Large intestine (tissue), 3 donors: ENCODE measurements at regions not wholly inside any gene's neighbourhood (a gene's known extent, or its start where the extent isn't known, plus 50 kb on each side); places are given as distances from the start of the nearest gene placed in this dataset.

ENCODE experiments used
- DNase-seq, 2 donors: peaks; one replicate each; pipeline versions ENCODE4 v3.0.0 to v3.0.0-alpha.2; 2013
- H3K27ac ChIP-seq: one replicate; pipeline ENCODE4 v1.5.1; 2013; ENCODE audit warnings: low read length
- H3K27me3 ChIP-seq: 2 replicates; pipeline ENCODE4 v1.6.1; 2013; ENCODE audit warnings: low read length; ENCODE audit not compliant: control insufficient read depth, insufficient read depth
- H3K36me3 ChIP-seq: 2 replicates; pipeline ENCODE4 v1.6.1; 2013; ENCODE audit warnings: low read length; ENCODE audit not compliant: control insufficient read depth, insufficient read depth
- H3K4me1 ChIP-seq: one replicate; pipeline ENCODE4 v1.6.1; 2013; ENCODE audit warnings: low read length; ENCODE audit not compliant: control insufficient read depth, insufficient read depth
- H3K4me3 ChIP-seq: one replicate; pipeline ENCODE4 v1.5.1; 2013; ENCODE audit warnings: low read length
- H3K9me3 ChIP-seq: one replicate; pipeline ENCODE4 v1.6.1; 2013; ENCODE audit warnings: mild to moderate bottlenecking, low read depth, low read length, moderate library complexity; ENCODE audit not compliant: control insufficient read depth
- WGBS: methylation state at CpG from one replicate; pipeline ENCODE4 v1.1.5; 2013; ENCODE audit warnings: low lambda C conversion rate; ENCODE audit not compliant: insufficient coverage; 5-methylcytosine and 5-hydroxymethylcytosine counted together

DNA sequence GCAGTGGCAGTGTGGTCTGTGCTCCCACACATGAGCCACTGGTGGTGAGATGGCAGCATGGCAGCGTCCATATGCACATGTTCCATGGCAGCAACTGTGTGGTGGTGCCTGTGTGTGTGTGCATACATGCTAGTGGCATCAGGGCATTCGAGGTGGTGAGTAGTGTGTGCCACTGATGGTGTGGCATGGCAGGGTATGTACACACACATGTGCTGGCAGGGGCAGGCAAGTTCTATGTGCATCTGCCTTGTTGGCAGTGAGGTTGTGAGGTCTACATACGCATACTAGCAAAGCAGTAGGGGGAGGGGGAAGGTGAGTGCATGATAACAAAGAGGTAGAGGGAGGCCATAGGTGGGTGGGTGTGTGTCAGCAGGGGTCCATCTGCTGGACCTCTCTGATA, 378.7 kb downstream of the C3orf38 start:
- H3K27me3 ChIP-seq: no peaks in the 10 kb centered on the region
- no peak overlapping the region for H3K27ac ChIP-seq
- H3K9me3 ChIP-seq: no peaks in the 10 kb centered on the region
- no peak overlapping the region for H3K4me3 ChIP-seq
- H3K4me1 ChIP-seq: no peaks in the 10 kb centered on the region
- H3K36me3 ChIP-seq: no peaks in the 10 kb centered on the region
- DNase-seq: no peak
- WGBS: no CpG with 5 or more reads among the region's 3 CpGs

DNA sequence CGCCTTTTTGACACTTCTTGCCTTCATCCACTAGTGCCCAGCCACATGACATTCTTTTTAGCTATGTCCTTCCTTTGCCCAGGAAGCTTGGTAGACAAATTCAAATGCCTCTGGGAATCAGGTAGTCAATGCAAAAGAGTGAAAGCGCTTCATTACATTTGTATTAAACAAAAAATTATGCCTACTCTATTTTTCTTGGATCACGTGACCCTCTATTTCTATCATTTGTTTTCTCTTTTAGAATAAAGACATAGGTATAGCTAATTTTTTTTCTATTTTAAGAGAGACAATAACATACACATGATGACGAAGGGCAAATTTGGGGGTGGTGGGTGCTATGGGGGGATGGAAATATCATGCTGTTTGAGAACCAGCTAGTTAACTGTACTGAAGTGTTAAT, 384.8 kb downstream of the C3orf38 start:
- no peaks in the 10 kb centered on the region for H3K27me3 ChIP-seq
- H3K27ac ChIP-seq: no peak overlapping the region
- 63% methylated on average over 3 of the region's 4 CpGs for WGBS
- DNase-seq: no peak
- no peaks in the 10 kb centered on the region for H3K36me3 ChIP-seq
- no peak overlapping the region for H3K4me3 ChIP-seq
- no peaks in the 10 kb centered on the region for H3K4me1 ChIP-seq
- H3K9me3 ChIP-seq: no peaks in the 10 kb centered on the region

DNA sequence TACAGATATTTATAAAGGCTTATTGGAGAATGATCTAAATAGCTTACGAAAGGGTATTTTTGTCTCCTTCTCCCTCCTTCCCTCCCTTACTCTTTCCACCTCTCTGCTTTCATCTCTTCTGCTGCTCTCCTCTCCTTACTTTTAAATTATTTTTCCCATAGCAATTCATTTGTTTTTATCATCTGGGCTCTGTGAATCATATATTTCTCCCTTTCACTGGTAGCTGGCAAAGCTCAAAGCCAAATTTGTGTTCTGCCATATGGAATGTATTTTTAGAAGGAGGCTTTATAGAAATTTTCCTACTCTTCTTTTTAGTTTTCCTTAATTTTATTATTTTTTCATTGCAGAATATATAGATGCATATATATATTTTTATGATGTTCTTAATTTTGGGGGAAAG, 385.8 kb downstream of the C3orf38 start:
- H3K9me3 ChIP-seq: no peaks in the 10 kb centered on the region
- no peak overlapping the region for H3K4me3 ChIP-seq
- DNase-seq: no peak
- H3K27me3 ChIP-seq: no peaks in the 10 kb centered on the region
- H3K4me1 ChIP-seq: no peaks in the 10 kb centered on the region
- 100% methylated on average over 1 of the region's 1 CpG for WGBS
- H3K27ac ChIP-seq: no peak overlapping the region
- H3K36me3 ChIP-seq: no peaks in the 10 kb centered on the region

DNA sequence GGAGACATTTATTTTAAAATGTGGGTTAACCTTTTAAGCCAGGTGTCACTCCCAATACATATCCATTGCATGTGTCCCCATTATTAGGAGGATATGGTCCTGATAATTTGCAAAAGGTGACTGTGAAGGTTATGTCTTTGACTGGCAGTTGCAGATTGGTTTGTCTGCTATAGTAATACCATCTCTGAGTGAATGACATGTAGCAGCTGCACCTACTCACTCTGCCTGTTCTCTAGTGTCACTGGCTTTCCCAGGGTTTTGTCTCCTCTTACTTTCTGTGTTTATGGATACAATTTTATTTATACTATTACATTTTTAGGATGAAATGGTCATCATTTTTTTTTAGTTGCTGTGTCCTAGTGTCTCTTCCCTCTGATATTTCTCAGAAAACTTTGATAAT, 393.2 kb downstream of the C3orf38 start:
- H3K36me3 ChIP-seq: no peaks in the 10 kb centered on the region
- H3K4me1 ChIP-seq: no peaks in the 10 kb centered on the region
- no peaks in the 10 kb centered on the region for H3K9me3 ChIP-seq
- no peak for DNase-seq
- H3K27ac ChIP-seq: no peak overlapping the region
- H3K4me3 ChIP-seq: no peak overlapping the region
- no peaks in the 10 kb centered on the region for H3K27me3 ChIP-seq

DNA sequence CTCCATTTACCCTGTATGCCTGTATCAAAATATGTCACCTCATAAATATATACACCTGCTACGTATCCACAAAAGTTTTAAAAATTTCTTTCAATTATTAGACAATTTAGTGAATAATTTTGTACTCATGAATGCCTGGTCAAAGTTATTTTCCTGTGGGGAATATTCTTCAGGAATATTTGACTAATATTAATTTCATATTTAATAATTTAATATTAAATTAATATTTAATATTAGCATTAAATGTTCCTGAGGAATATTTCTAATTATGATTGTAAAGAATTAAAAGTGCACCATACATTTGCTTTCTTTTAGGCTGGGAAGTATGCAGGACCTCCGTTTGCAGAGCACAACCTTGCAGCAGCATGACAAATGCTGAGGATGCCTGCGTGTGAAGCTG, 422.7 kb downstream of the C3orf38 start:
- DNase-seq: no peak
- H3K27ac ChIP-seq: no peak overlapping the region
- no peak overlapping the region for H3K4me3 ChIP-seq
- no peaks in the 10 kb centered on the region for H3K27me3 ChIP-seq
- WGBS: no CpG with 5 or more reads among the region's 3 CpGs
- H3K36me3 ChIP-seq: no peaks in the 10 kb centered on the region
- no peaks in the 10 kb centered on the region for H3K4me1 ChIP-seq
- H3K9me3 ChIP-seq: no peaks in the 10 kb centered on the region

DNA sequence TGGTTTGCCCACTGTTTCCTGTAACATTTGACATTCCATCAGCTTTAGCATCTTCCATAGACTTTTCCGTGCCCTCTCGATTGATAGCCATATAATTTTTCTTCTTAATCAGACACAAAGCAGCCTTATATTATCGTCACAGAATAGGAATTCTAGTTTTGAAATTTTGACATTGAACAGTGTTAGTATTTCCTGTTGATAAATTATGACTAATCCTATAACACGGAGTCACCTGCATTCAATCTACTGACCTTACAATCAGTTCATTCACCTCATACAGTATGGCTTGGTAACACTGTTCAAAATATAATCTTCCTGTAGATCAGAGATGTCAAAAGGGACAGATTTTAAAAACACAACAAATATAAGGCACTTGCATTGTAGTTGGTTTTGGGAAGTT, 423.7 kb downstream of the C3orf38 start:
- no peaks in the 10 kb centered on the region for H3K27me3 ChIP-seq
- WGBS: 67% methylated on average over 1 of the region's 4 CpGs
- H3K9me3 ChIP-seq: no peaks in the 10 kb centered on the region
- no peak for DNase-seq
- H3K4me1 ChIP-seq: no peaks in the 10 kb centered on the region
- no peak overlapping the region for H3K4me3 ChIP-seq
- no peaks in the 10 kb centered on the region for H3K36me3 ChIP-seq
- no peak overlapping the region for H3K27ac ChIP-seq

DNA sequence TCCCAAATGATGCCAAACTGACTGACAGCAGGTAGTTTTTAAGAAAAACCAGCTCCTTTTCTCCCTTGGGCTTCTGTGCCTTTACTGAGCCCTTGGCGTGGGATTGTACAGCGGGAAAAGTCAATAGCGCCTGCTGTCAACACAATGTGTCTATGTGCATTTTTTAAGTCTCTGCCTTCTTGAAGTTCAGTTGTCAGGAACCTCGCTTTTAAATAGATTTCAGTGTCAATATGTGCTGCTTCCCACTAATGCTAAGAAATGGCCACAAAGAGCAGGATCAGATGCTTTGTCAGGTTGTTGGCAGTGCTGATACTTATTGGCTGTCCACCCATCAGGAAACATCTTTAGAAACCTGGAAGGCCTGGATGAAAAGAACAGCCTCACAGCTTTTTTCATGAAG, 424.4 kb downstream of the C3orf38 start:
- no peaks in the 10 kb centered on the region for H3K36me3 ChIP-seq
- H3K4me1 ChIP-seq: no peaks in the 10 kb centered on the region
- H3K27me3 ChIP-seq: no peaks in the 10 kb centered on the region
- no peak for DNase-seq
- no peaks in the 10 kb centered on the region for H3K9me3 ChIP-seq
- WGBS: no CpG with 5 or more reads among the region's 4 CpGs
- H3K4me3 ChIP-seq: no peak overlapping the region
- H3K27ac ChIP-seq: no peak overlapping the region

DNA sequence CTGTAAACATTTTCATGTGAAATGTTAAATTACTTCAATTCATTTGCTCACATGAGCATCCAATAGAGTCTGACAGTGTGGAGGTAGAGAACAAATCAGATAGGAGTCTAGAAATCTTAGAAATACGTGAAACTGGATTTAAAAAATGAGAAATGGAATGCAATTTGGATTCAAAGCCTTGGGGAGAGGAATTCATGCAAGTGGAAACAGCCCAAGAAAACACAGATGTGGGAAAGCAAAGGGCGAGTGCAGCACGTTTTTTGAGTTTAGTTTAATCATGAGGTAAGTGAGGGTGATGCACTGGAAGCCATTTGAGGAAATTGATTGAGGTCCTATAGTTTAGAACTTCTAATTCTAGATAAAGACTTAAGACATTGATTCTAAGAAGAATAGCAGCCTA, 434.7 kb downstream of the C3orf38 start:
- Histone ChIP-seq H3K36me3 (no peaks in the 10 kb centered on the region), H3K4me3 (no peak overlapping the region), H3K9me3 (no peaks in the 10 kb centered on the region), H3K4me1 (no peaks in the 10 kb centered on the region), H3K27ac (no peak overlapping the region), H3K27me3 (no peaks in the 10 kb centered on the region)
- 88% methylated on average over 3 of the region's 3 CpGs for WGBS
- no peak for DNase-seq

DNA sequence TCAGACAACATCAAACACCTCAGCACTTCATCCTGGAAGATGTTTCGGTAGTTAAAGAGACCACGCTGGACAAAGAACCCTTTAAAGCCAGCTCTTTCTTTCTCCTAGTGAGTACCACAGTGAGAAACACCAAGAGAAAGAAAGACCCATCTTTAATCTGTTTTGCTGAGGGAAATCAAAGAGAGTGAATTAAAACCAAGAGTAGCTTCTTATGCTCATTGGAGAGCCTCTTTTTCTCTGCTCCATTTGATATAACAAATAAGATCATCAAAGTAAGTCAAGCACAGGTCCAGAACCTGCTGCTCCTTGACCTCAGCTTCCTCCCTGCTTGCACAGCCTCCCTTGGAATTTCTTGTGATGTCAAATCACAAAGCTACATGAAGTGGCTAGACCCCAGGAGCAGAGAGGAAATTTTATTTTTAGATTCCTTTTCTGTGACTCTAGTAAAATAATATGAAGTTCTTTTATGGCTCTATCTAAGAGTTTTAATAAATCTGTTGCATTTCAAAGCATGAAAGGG, 436.4 kb downstream of the C3orf38 start:
- no CpG with 5 or more reads among the region's 2 CpGs for WGBS
- Histone ChIP-seq H3K27me3 (no peaks in the 10 kb centered on the region), H3K4me1 (no peaks in the 10 kb centered on the region), H3K4me3 (no peak overlapping the region), H3K9me3 (no peaks in the 10 kb centered on the region), H3K27ac (no peak overlapping the region), H3K36me3 (no peaks in the 10 kb centered on the region)
- no peak for DNase-seq

DNA sequence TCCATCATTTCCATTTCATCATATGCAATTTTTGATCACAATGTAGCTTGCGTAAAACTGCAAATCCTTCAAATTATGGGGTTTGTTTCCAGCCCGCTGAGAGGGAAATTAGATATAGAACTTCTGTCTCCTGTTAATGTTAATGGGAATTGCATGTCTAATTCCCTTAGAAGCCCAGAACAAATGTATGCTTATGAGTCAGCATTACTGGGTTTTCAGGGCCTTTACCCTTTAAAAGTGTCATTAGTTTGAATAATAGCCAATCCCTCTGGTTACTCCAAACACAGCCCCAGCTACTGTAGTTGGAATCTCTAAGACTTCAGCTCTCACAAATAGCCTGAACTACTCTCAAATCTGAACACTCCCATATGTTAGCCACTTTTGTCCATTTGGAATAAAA, 439.4 kb downstream of the C3orf38 start:
- no CpG with 5 or more reads among the region's 2 CpGs for WGBS
- H3K4me3 ChIP-seq: no peak overlapping the region
- H3K9me3 ChIP-seq: no peaks in the 10 kb centered on the region
- DNase-seq: no peak
- no peak overlapping the region for H3K27ac ChIP-seq
- H3K4me1 ChIP-seq: no peaks in the 10 kb centered on the region
- no peaks in the 10 kb centered on the region for H3K36me3 ChIP-seq
- no peaks in the 10 kb centered on the region for H3K27me3 ChIP-seq

DNA sequence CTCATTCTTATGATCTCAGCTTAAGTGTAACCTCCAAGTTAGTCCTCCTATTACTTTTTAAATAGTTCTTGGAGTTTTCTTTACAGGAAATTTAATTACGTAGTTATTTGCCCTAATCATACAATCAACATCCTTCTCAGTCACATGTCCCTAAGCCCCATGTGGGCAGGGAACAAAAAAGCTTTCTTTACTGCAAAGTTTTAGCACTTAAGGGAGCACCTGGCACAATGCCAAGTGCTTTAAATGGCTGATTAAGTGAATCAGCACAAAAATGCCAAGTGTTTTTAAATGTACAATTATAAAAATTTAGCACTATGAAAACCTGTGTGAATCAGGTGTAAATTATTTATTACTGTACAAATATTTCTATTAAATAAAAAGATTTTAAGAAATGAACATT, 445.3 kb downstream of the C3orf38 start:
- WGBS: 67% methylated on average over 1 of the region's 1 CpG

More for the DNA sequence above, 445.3 kb downstream of the C3orf38 start:
- H3K27me3 ChIP-seq: no peaks in the 10 kb centered on the region
- no peak for DNase-seq
- H3K4me1 ChIP-seq: no peaks in the 10 kb centered on the region
- H3K9me3 ChIP-seq: no peaks in the 10 kb centered on the region
- H3K27ac ChIP-seq: no peak overlapping the region
- no peak overlapping the region for H3K4me3 ChIP-seq
- H3K36me3 ChIP-seq: no peaks in the 10 kb centered on the region
